Sigmoid colon (tissue), 6 donors: ENCODE measurements at regions not wholly inside any gene's neighbourhood (a gene's known extent, or its start where the extent isn't known, plus 50 kb on each side); places are given as distances from the start of the nearest gene placed in this dataset.

Experiments
- DNase-seq: peaks from one replicate; pipeline ENCODE4 v3.0.0-alpha.2; 2019
- H3K27ac ChIP-seq, 4 donors: fragments of 200-600 bp; sonication (generic); one replicate each; pipeline ENCODE4 v1.5.1; 2016 to 2019; ENCODE audit warnings: mild to moderate bottlenecking in 1 of 4
- H3K27me3 ChIP-seq, 3 donors: fragments of 200-600 bp; sonication (generic); one replicate each; pipeline ENCODE4 v1.5.1; 2019; ENCODE audit warnings: mild to moderate bottlenecking in 1 of 3
- H3K36me3 ChIP-seq, 4 donors: fragments of 200-600 bp; sonication (generic); one replicate each; pipeline ENCODE4 v1.5.1; 2016 to 2019
- H3K4me1 ChIP-seq, 4 donors: fragments of 200-600 bp; sonication (generic); one replicate each; pipeline ENCODE4 v1.5.1; 2017 to 2019
- H3K4me3 ChIP-seq, 4 donors: fragments of 200-600 bp; sonication (generic); one replicate each; pipeline ENCODE4 v1.5.1; 2017 to 2019; ENCODE audit warnings: mild to moderate bottlenecking in 2 of 4, moderate library complexity in 1 of 4
- H3K9me3 ChIP-seq, 4 donors: fragments of 200-600 bp in 3 of 4; sonication (generic) in 3 of 4; one replicate each; pipeline versions ENCODE4 v1.5.1 to v1.6.1; 2013 to 2019
- CTCF ChIP-seq, 4 experiments: fragments of 450-650 bp in 3 of 4; fragments of 200-600 bp in 1 of 4; IDR thresholded peaks; one replicate each; pipeline ENCODE4 v1.5.1; 2016 to 2019; ENCODE audit warnings: antibody characterized with exemption in 4 of 4, mild to moderate bottlenecking in 3 of 4, moderate library complexity in 2 of 4
- EP300 ChIP-seq, 4 donors: sonication (generic); formaldehyde crosslinking; IDR thresholded peaks; one replicate each; pipeline ENCODE4 v1.6.1; 2017; ENCODE audit warnings: antibody characterized with exemption in 4 of 4
- POLR2A ChIP-seq, 2 donors: fragments of 450-650 bp; IDR thresholded peaks; one replicate each; pipeline ENCODE4 v1.6.1; 2016; ENCODE audit warnings: antibody characterized with exemption in 2 of 2, mild to moderate bottlenecking in 2 of 2, moderate library complexity in 2 of 2
- POLR2AphosphoS5 ChIP-seq, 4 donors: sonication (generic); formaldehyde crosslinking; IDR thresholded peaks; one replicate each; pipeline ENCODE4 v1.6.1; 2017; ENCODE audit warnings: antibody characterized with exemption in 4 of 4
- WGBS, 2 donors: extraction: QIAGEN DNeasy Blood & Tissue Kit; methylation state at CpG; one replicate each; pipeline ENCODE4 v1.1.7; 2013; 5-methylcytosine and 5-hydroxymethylcytosine counted together
- intact Hi-C: fragments of 100-400 bp; cut with DNase I; formaldehyde crosslinking; loops from one replicate; pipeline ENCODE4 v1.15.1; 2023
- donor health status: healthy with polysubstance abuse.
- donor health status: healthy.

DNA sequence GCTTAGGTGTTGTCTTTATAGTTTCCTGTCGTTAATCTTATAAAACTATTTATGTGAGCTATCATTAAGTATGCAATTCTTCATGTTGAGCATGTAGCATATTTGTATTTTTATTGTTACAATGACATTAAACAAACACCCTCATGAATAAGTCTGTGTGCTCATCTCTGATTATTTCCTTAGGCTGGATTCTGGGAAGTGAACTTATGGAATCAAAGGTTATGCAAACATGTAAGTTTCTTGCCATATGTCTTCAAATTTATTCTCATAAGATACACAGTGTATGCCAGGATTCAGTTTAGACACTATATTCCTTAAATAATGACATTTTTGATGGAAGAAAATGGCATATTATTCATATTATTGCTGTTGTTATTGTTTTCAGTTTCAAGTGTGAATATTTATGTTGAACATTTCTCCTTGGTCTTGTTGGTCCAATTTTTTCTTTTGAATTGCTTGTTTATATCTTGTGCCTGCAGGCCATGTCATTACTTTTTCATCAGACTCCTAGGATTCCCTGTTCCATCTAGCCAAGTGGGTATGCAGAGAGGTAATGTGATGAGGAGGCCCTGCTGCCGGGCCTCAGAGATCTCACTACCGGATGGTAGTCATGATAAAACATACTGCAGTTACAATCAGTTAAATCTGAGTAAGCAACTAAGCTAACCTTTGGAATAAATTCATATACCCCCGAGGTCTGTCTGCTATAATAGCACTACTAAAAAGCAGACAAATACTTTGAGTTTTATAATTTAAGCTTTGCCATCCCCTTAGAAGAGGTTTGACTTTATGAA is 684.3 kb upstream of the SGO1 start:
- no peak overlapping the region for H3K27ac ChIP-seq
- no peak overlapping the region for H3K4me3 ChIP-seq
- H3K36me3 ChIP-seq, result no peaks in the 10 kb centered on the region
- TF ChIP-seq EP300 (IDR thresholded peaks at IDR 0.05) (no peak), POLR2AphosphoS5 (IDR thresholded peaks at IDR 0.05) (no peak), POLR2A (IDR thresholded peaks at IDR 0.05) (no peak), CTCF (IDR thresholded peaks at IDR 0.05) (no peak)
- intact Hi-C loops, result no loop called here
- peaks cover 0 to 4% (median under 1%) of the 10 kb centered on the region in 4 donors for H3K9me3 ChIP-seq
- WGBS, 2 donors, result 61 to 77% methylated on average over 4 of the region's 4 CpGs
- H3K27me3 ChIP-seq, result no peaks in the 10 kb centered on the region
- no peak for DNase-seq
- H3K4me1 ChIP-seq, result no peaks in the 10 kb centered on the region

- Histone ChIP-seq H3K9me3 (peaks cover 0 to 4% (median 0%) of the 10 kb centered on the region in 4 donors), H3K27me3 (no peaks in the 10 kb centered on the region), H3K4me3 (no peak overlapping the region), H3K4me1 (no peaks in the 10 kb centered on the region), H3K27ac (no peak overlapping the region), H3K36me3 (no peaks in the 10 kb centered on the region)
- no peak for TF ChIP-seq CTCF (IDR thresholded peaks at IDR 0.05)
- no peak for TF ChIP-seq POLR2AphosphoS5 (IDR thresholded peaks at IDR 0.05)
- TF ChIP-seq EP300 (IDR thresholded peaks at IDR 0.05), result no peak
- TF ChIP-seq POLR2A (IDR thresholded peaks at IDR 0.05), result no peak
- intact Hi-C loops, result no loop called here
- DNase-seq, result no peak
These were observed 679.8 kb upstream of the SGO1 start for GRCh38 chr3:20865803-20866202.

DNA sequence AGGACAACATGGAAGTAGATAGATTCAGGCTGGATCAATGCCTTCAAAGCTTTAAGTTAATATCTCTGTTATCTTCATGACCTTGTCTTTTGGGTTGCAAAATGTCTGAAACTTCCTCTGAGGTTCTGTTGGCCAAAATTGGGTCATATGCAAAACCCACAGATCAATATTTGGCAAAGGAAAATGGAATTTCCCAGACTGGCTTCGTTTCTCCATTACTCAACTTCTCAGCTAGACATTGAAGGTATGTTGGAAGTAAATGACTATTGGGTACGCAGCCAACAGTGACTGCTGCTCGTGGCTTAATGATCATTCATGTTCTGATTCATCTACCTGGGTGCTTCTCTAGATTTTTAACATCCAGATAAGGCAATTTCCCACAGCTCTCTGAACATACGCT is 675.4 kb upstream of the SGO1 start:
- intact Hi-C loops, result no loop called here
- Histone ChIP-seq H3K27me3 (no peaks in the 10 kb centered on the region), H3K36me3 (no peaks in the 10 kb centered on the region), H3K27ac (no peak overlapping the region), H3K4me1 (no peaks in the 10 kb centered on the region), H3K9me3 (peaks cover 0 to 7% (median 0%) of the 10 kb centered on the region in 4 donors), H3K4me3 (no peak overlapping the region)
- TF ChIP-seq EP300 (IDR thresholded peaks at IDR 0.05) (no peak), CTCF (IDR thresholded peaks at IDR 0.05) (no peak), POLR2AphosphoS5 (IDR thresholded peaks at IDR 0.05) (no peak), POLR2A (IDR thresholded peaks at IDR 0.05) (no peak)
- no peak for DNase-seq
- 60 to 72% methylated on average over 4 of the region's 4 CpGs for WGBS, 2 donors

DNA sequence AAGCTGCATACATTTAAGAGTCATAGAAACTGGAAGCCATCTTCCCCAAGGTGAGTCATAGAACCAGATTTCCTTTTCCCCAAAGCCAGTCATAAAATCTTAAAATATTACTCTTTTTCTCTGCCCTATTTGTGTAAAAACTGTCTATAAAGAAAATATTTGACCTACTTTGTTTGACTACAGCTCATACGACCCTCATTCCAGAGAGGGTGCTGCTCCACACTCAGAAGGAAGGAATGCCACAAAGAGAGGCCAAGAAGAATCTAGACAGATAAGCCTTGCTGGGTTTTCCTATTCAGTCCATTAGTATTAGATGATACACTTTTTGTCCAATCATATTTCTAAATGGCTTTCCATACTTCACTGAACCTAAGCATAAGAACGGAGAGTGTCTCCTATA is 671.6 kb upstream of the SGO1 start:
- H3K27ac ChIP-seq, result no peak overlapping the region
- intact Hi-C loops, result no loop called here
- no peak overlapping the region for H3K4me3 ChIP-seq
- DNase-seq, result no peak
- TF ChIP-seq POLR2A (IDR thresholded peaks at IDR 0.05) (no peak), EP300 (IDR thresholded peaks at IDR 0.05) (no peak)
- H3K4me1 ChIP-seq, result no peaks in the 10 kb centered on the region
- no peaks in the 10 kb centered on the region for H3K27me3 ChIP-seq
- no peaks in the 10 kb centered on the region for H3K36me3 ChIP-seq
- WGBS, 2 donors, result 61 to 69% methylated on average over 2 of the region's 2 CpGs
- peaks cover 0 to 2% (median 0%) of the 10 kb centered on the region in 4 donors for H3K9me3 ChIP-seq

DNA sequence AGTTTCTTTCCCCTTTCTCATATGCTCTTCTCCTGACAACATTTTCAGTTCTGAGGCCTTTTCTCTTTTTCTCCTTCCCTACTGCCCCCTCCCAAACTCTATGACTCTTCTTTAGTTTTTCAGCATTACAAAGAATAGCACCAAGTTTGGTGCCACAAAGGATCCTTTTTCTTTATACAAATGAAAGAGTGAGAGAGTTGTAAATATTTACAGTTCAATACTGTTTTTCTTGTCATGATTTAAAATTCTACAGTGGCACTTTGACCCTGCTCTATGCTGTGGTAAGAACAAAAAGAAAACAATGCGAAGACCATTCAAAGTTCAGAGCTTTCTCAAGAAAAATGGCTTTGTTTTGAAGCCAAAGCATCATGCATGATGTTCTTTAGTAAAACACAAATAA is 667.9 kb upstream of the SGO1 start:
- 62 to 70% methylated on average over 1 of the region's 1 CpG for WGBS, 2 donors
- TF ChIP-seq EP300 (IDR thresholded peaks at IDR 0.05) (no peak), POLR2AphosphoS5 (IDR thresholded peaks at IDR 0.05) (no peak), CTCF (IDR thresholded peaks at IDR 0.05) (no peak), POLR2A (IDR thresholded peaks at IDR 0.05) (no peak)

More for the DNA sequence above, 667.9 kb upstream of the SGO1 start:
- Histone ChIP-seq H3K27ac (no peak overlapping the region), H3K9me3 (no peaks in the 10 kb centered on the region), H3K36me3 (no peaks in the 10 kb centered on the region), H3K4me1 (no peaks in the 10 kb centered on the region), H3K27me3 (no peaks in the 10 kb centered on the region), H3K4me3 (no peak overlapping the region)
- intact Hi-C loops, result no loop called here
- DNase-seq, result no peak
